H9 (cell line): ENCODE measurements at regions not wholly inside any gene's neighbourhood (a gene's known extent, or its start where the extent isn't known, plus 50 kb on each side); places are given as distances from the start of the nearest gene placed in this dataset.

ENCODE experiments used
- DNase-seq: peaks from one replicate; pipeline ENCODE4 v3.0.0-alpha.2; 2017
- H2AFZ ChIP-seq: one replicate; pipeline ENCODE4 v1.6.1; 2013; ENCODE audit warnings: mild to moderate bottlenecking, low read length, control low read depth, moderate library complexity
- H2AK5ac ChIP-seq: 2 replicates; pipeline ENCODE4 v1.6.1; 2013; ENCODE audit warnings: low read length, control low read depth, mixed read lengths; ENCODE audit not compliant: insufficient read length
- H2BK120ac ChIP-seq: one replicate; pipeline ENCODE4 v1.6.1; 2013; ENCODE audit warnings: low read depth, mild to moderate bottlenecking, low read length, control low read depth, inconsistent platforms; ENCODE audit not compliant: poor library complexity, severe bottlenecking
- H2BK12ac ChIP-seq: 2 replicates; pipeline ENCODE4 v1.6.1; 2013; ENCODE audit warnings: low read length, control low read depth, mixed read lengths, low read depth; ENCODE audit not compliant: insufficient read length
- H2BK15ac ChIP-seq: 2 replicates; pipeline ENCODE4 v1.6.1; 2013; ENCODE audit warnings: low read depth, low read length, control low read depth
- H2BK20ac ChIP-seq: one replicate; pipeline ENCODE4 v1.6.1; 2013; ENCODE audit warnings: low read depth, mild to moderate bottlenecking, low read length, control low read depth, inconsistent platforms; ENCODE audit not compliant: poor library complexity, severe bottlenecking
- H2BK5ac ChIP-seq: 2 replicates; pipeline ENCODE4 v1.6.1; 2013; ENCODE audit warnings: low read length, control low read depth, mixed read lengths; ENCODE audit not compliant: insufficient read length
- H3K14ac ChIP-seq: 2 replicates; pipeline ENCODE4 v1.6.1; 2013; ENCODE audit warnings: low read length, control low read depth; ENCODE audit not compliant: insufficient read depth
- H3K18ac ChIP-seq: 2 replicates; pipeline ENCODE4 v1.6.1; 2013; ENCODE audit warnings: low read depth, mild to moderate bottlenecking, mixed read lengths, low read length, control low read depth; ENCODE audit not compliant: insufficient read length
- H3K23ac ChIP-seq: 2 replicates; pipeline ENCODE4 v1.6.1; 2013; ENCODE audit warnings: low read length, control low read depth, mixed read lengths, low read depth; ENCODE audit not compliant: insufficient read length
- H3K23me2 ChIP-seq: 2 replicates; pipeline ENCODE4 v1.6.1; 2013; ENCODE audit warnings: low read depth, mild to moderate bottlenecking, mixed read lengths, low read length, control low read depth; ENCODE audit not compliant: insufficient read length, poor library complexity, severe bottlenecking
- H3K27ac ChIP-seq: 2 replicates; pipeline ENCODE4 v1.5.1; 2013; ENCODE audit warnings: low read length, control low read depth, mixed read lengths, low read depth; ENCODE audit not compliant: insufficient read length
- H3K27me3 ChIP-seq: 2 replicates; pipeline ENCODE4 v1.6.1; 2013; ENCODE audit warnings: low read length, control low read depth, inconsistent platforms; ENCODE audit not compliant: insufficient read depth
- H3K4ac ChIP-seq: 2 replicates; pipeline ENCODE4 v1.6.1; 2013; ENCODE audit warnings: low read depth, mild to moderate bottlenecking, control low read depth, inconsistent platforms, low read length, moderate library complexity
- H3K4me1 ChIP-seq: 2 replicates; pipeline ENCODE4 v1.6.1; 2013; ENCODE audit warnings: low read length, control low read depth, inconsistent platforms; ENCODE audit not compliant: insufficient read depth
- H3K4me2 ChIP-seq: 2 replicates; pipeline ENCODE4 v1.6.1; 2013; ENCODE audit warnings: low read length, control low read depth, mixed read lengths; ENCODE audit not compliant: insufficient read length, insufficient read depth
- H3K56ac ChIP-seq: 2 replicates; pipeline ENCODE4 v1.6.1; 2013; ENCODE audit warnings: low read depth, mild to moderate bottlenecking, mixed read lengths, low read length, control low read depth; ENCODE audit not compliant: insufficient read length
- H3K79me1 ChIP-seq: 2 replicates; pipeline ENCODE4 v1.6.1; 2013; ENCODE audit warnings: low read depth, mild to moderate bottlenecking, moderate library complexity, low read length, control low read depth, inconsistent platforms; ENCODE audit not compliant: insufficient read depth, poor library complexity, severe bottlenecking
- H3K79me2 ChIP-seq: 2 replicates; pipeline ENCODE4 v1.6.1; 2013; ENCODE audit warnings: low read length, control low read depth, inconsistent platforms; ENCODE audit not compliant: insufficient read depth
- H3K9ac ChIP-seq: 2 replicates; pipeline ENCODE4 v1.6.1; 2013; ENCODE audit warnings: low read length, control low read depth, mixed read lengths; ENCODE audit not compliant: insufficient read length; ENCODE audit errors: extremely low read depth
- H3K9me3 ChIP-seq: one replicate; pipeline ENCODE4 v1.6.1; 2013; ENCODE audit warnings: low read depth, low read length, inconsistent platforms; ENCODE audit not compliant: control insufficient read depth
- H3T11ph ChIP-seq: one replicate; pipeline ENCODE4 v1.6.1; 2013; ENCODE audit warnings: mild to moderate bottlenecking, low read length, control low read depth, inconsistent platforms
- H4K20me1 ChIP-seq: one replicate; pipeline ENCODE4 v1.6.1; 2013; ENCODE audit not compliant: control insufficient read depth, insufficient read length, insufficient read depth
- H4K5ac ChIP-seq: 2 replicates; pipeline ENCODE4 v1.6.1; 2013; ENCODE audit warnings: low read depth, mild to moderate bottlenecking, mixed read lengths, low read length, control low read depth; ENCODE audit not compliant: insufficient read length
- H4K8ac ChIP-seq: replicated peaks from 2 replicates; pipeline ENCODE4 v1.6.1; 2013; ENCODE audit warnings: low read length, control low read depth, mixed read lengths, low read depth; ENCODE audit not compliant: insufficient read length
- H4K91ac ChIP-seq: 2 replicates; pipeline ENCODE4 v1.6.1; 2013; ENCODE audit warnings: low read depth, mild to moderate bottlenecking, moderate library complexity, mixed read lengths, low read length, control low read depth; ENCODE audit not compliant: insufficient read length
- H3K27ac Mint-ChIP-seq, 3 experiments: 2 replicates in 2 of 3; 3 replicates in 1 of 3; pipeline ENCODE4 v1.8.0; 2020 to 2021; ENCODE audit warnings: mixed read lengths in 3 of 3, mild to moderate bottlenecking in 1 of 3, moderate library complexity in 1 of 3
- H3K27me3 Mint-ChIP-seq: 2 replicates; pipeline ENCODE4 v1.8.0; 2021; ENCODE audit warnings: low read depth, mild to moderate bottlenecking, moderate library complexity, mixed read lengths
- H3K36me3 Mint-ChIP-seq, 3 experiments: 2 replicates in 2 of 3; 3 replicates in 1 of 3; pipeline ENCODE4 v1.8.0; 2020 to 2021; ENCODE audit warnings: low read depth in 3 of 3, mixed read lengths in 3 of 3; ENCODE audit not compliant: insufficient read depth in 1 of 3
- H3K4me1 Mint-ChIP-seq, 2 experiments: 2 replicates each; pipeline ENCODE4 v1.8.0; 2020; ENCODE audit warnings: mixed read lengths in 2 of 2
- H3K4me3 Mint-ChIP-seq, 2 experiments: 2 replicates in 1 of 2; 3 replicates in 1 of 2; pipeline ENCODE4 v1.8.0; 2020 to 2021; ENCODE audit warnings: mild to moderate bottlenecking in 2 of 2, mixed read lengths in 2 of 2, moderate library complexity in 1 of 2
- H3K9me3 Mint-ChIP-seq, 2 experiments: 2 replicates in 1 of 2; 3 replicates in 1 of 2; pipeline ENCODE4 v1.8.0; 2020; ENCODE audit warnings: mild to moderate bottlenecking in 2 of 2, mixed read lengths in 2 of 2, moderate library complexity in 1 of 2
- CTCF ChIP-seq: fragments of 200-600 bp; sonication (generic); conservative IDR thresholded peaks from 3 replicates; pipeline ENCODE4 v1.8.0; 2021; ENCODE audit warnings: antibody characterized with exemption, mild to moderate bottlenecking
- WGBS: extraction: QIAGEN DNeasy Blood & Tissue Kit; methylation state at CpG from one replicate; pipeline ENCODE4 v1.1.7; 2013; ENCODE audit warnings: missing lambda C conversion rate, low lambda C conversion rate, mixed read lengths; ENCODE audit not compliant: insufficient read length; ENCODE audit errors: extremely low coverage; 5-methylcytosine and 5-hydroxymethylcytosine counted together

GRCh38 chr4:123671636-123672404, 275.2 kb downstream of the SPRY1 start:
- H3K79me2 ChIP-seq = no peaks in the 10 kb centered on the region
- no peak for DNase-seq
- no CpG with 5 or more reads among the region's 4 CpGs for WGBS
- no peak overlapping the region for H3K56ac ChIP-seq
- no peak overlapping the region for H2BK20ac ChIP-seq
- Mint-ChIP-seq H3K27me3 (no peaks in the 10 kb centered on the region), H3K4me3 (no peak overlapping the region), H3K9me3 (peaks cover under 1% of the 10 kb centered on the region in 2 experiments; a peak in 3 of 5 replicates), H3K27ac (no peak overlapping the region), H3K4me1 (peaks cover 5 to 14% of the 10 kb centered on the region in 2 experiments), H3K36me3 (peaks cover 0 to 2% (median under 1%) of the 10 kb centered on the region in 3 experiments; a peak in 3 of 7 replicates)
- H3K23ac ChIP-seq = no peak overlapping the region
- H3K9ac ChIP-seq = no peak overlapping the region
- H3K9me3 ChIP-seq = no peaks in the 10 kb centered on the region
- H4K5ac ChIP-seq = no peak overlapping the region
- no peak overlapping the region for H3K4ac ChIP-seq
- H3K27me3 ChIP-seq = no peaks in the 10 kb centered on the region
- H4K8ac ChIP-seq = no peak overlapping the region
- H3K79me1 ChIP-seq = no peaks in the 10 kb centered on the region
- no peak overlapping the region for H2BK120ac ChIP-seq
- H3K27ac ChIP-seq = no peak overlapping the region
- H4K20me1 ChIP-seq = no peaks in the 10 kb centered on the region
- no peak overlapping the region for H3K18ac ChIP-seq
- no peak overlapping the region for H3K14ac ChIP-seq
- no peak for TF ChIP-seq CTCF
- H2AK5ac ChIP-seq = no peak overlapping the region
- H3T11ph ChIP-seq = no peak overlapping the region
- no peak overlapping the region for H3K4me2 ChIP-seq
- no peaks in the 10 kb centered on the region for H3K4me1 ChIP-seq
- no peak overlapping the region for H4K91ac ChIP-seq
- H2BK15ac ChIP-seq = no peak overlapping the region
- H2BK5ac ChIP-seq = no peak overlapping the region
- no peaks in the 10 kb centered on the region for H3K23me2 ChIP-seq
- no peak overlapping the region for H2AFZ ChIP-seq
- H2BK12ac ChIP-seq = no peak overlapping the region
